Left cardiac atrium (tissue), 4 donors: ENCODE measurements at regions not wholly inside any gene's neighbourhood (a gene's known extent, or its start where the extent isn't known, plus 50 kb on each side); places are given as distances from the start of the nearest gene placed in this dataset.
"Not testable (repeated sequence)": the region's sequence is repeated elsewhere in the genome, so short reads cannot be mapped to it uniquely, and the experiment has no call there.

Experiments used
- ATAC-seq, 2 donors: fragments of 200-7000 bp; cut with Tn5 transposase; one replicate each; pipeline ENCODE4 v1.9.1; 2020; ENCODE audit warnings: mild to moderate bottlenecking in 2 of 2, moderate library complexity in 2 of 2
- DNase-seq: peaks from one replicate; pipeline ENCODE4 v3.0.0-alpha.2; 2020
- intact Hi-C, 2 donors: fragments of 100-400 bp; cut with DNase I; formaldehyde crosslinking; loops; one replicate each; pipeline versions ENCODE4 v1.14.1 to v1.15.1; 2022 to 2023
- donor health status: DM: no; HTN: yes; CAD: no.
- donor health status: DM: no; HTN: yes; CAD: no; lungs with severe emphysema.
- donor health status: DM: yes; HTN: yes; CAD: no.
- donor health status: Dilated cardiomyopathy.

GRCh38 chr2:879540-879939 is 71.1 kb upstream of the SNTG2 start:
- DNase-seq: no peak
- intact Hi-C loops: no loop called here

DNA sequence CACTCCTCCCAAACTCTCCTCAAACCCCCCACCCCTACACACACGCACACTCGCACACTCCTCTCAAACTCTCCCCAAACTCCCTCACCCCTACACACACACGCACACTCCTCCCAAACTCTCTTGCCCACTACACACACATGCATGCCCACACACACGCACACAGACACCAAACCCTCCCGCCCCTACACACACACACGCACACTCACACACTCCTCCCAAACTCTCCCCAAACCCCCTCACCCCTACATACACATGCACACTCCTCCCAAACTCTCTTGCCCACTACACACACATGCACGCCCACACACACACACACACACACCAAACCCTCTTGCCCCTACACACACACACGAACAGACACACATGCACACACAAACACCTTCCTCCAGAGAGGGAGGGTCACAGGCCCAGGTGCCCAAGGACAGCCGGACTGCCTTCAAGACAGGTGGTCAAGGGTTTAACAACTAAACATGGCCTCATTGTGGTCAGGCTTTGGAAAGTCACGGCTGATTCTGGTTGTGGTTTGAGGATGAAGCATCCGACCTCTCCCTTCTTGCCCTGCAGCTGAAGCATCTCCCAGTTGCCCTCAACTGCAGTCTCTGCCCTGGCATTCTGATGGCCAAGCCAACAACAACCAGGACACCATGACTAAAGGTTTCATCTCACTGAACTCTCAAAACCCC is 72.3 kb upstream of the SNTG2 start:
- no peak for DNase-seq
- ATAC-seq: no peak
- intact Hi-C loops: no loop called here

More at GRCh38 chr2:879540-879939, 71.1 kb upstream of the SNTG2 start:
- no peak for ATAC-seq

DNA sequence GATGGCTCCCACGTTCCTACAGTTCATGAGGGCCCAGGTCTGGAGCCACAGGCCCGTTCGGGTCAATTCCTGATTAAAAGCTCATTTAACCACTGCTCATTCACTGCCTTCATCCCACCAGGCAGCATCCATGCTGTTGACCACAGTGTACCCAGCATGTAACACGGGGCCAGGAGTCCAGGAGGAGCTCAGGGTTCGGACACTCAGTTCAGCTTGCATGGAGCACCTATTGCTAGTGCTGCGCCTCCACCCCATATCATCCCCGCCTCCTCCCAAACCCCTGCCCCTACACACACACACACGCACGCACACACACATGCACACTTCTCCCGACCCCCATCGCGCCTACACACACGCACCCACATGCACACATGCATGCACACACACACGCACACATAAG is 72.9 kb upstream of the SNTG2 start:
- ATAC-seq (no peak), DNase-seq (no peak)
- intact Hi-C loops: no loop called here

DNA sequence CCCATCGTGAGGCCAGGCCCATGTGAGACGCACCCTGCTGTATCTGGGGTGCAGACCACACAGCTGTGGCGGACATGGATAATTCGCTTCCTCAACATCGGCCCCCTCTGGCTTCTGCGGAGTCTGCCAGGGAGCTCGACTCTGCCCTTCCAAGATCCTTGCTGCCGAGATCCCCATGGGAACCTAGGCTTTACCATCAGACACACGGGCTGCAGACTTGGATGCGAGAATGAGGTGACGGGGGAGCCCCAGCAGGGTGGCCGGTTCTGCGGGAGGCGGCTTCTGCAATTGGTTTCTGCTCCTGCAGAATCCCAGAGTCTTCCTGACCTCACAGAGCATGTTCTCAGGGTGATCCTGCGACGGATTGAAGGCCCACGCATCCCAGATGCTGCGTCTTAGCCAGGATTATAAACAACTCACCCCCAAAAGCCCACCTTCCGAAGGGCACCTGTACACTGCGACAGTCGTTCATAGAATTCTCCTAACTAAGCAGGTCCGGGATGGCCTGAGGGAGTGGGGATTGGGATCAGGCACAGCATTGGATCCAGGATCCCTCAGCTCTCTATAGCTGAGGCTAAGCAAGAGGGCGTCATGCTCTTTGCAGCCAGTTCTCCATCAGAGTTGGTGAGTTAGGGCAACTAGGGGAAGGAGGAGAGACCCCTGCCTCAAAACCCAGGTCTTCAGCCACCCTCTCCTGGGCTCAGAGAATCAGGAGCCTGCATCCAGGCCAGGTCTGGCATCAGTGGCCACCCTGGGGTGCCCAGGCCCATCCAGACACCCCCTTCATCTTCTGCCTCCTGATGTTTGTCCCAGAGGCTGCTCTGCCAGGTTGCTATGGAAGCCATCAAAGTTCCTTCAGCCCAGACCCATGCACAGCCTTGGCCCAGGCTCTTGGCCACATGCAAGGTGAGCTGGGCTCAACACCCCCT is 74.7 kb upstream of the SNTG2 start:
- intact Hi-C loops: no loop called here
- no peak for ATAC-seq
- no peak for DNase-seq

DNA sequence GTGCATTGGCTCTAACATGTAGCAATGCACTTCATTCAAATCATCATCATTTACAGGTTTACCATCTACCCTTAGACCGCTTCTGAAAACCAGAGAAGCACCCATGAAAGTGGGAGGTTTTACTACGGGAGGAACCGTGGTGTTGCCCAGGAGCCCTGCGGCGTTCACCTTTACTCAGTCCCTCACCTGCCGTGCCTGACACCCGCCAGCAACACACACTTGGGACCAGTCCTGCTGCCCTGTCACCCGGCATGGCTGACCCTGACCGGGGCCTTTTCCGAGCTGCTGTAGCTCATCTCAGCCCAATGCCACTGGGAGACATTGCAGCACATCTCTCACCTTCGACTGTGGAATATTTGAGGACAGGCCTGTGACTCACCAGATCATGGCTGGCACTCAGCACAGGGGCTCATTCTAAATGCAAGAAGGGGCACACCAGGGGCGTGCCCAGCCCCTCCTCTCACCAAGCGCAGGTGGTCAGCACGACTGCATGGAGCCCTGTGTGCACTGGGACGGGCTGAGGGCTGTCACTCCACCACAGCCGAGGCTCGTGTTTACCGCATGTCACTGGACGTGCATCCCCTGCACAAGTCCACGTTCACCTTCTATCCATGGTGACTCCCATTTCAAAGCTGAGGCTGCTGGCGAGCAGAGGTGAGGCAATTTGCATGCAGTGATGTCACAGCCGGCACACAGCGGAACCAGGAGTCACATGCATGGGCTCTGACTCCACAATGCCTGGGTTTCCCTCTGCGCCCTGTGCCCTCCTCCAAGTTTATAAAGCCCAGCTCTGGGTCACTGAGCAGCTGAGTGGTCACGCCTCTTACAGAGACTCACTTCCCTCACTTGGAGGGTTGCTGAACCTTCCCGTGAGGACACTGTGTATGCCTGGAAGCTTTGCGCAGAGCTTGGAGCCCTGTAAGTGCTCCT is 76.7 kb upstream of the SNTG2 start:
- ATAC-seq: no peak
- intact Hi-C loops: no loop called here
- DNase-seq: no peak

DNA sequence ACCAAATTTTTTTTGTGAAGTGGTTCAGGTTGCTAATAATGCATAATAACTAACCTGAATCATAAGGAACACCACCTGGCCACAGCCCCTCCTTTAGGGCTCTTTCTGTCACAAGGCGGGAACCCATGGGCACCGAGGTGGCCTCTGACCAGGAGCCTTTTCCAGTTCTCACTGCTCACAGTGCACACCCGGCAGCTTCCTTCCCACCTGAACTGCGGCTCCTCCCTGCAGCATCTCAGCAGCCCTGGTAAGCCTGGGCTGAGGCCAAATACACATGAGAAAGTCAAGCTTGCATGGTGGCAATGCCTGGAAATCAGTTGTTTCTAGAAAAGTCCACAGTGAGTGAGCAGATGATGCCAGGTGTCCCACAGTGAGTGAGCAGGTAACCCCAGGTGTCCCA is 77.6 kb upstream of the SNTG2 start:
- no peak for ATAC-seq
- intact Hi-C loops: no loop called here

GRCh38 chr2:871926-872680 is 78.5 kb upstream of the SNTG2 start:
- intact Hi-C loops: no loop called here
- no peak for DNase-seq
- ATAC-seq: no peak

More for the DNA sequence above, 77.6 kb upstream of the SNTG2 start:
- no peak for DNase-seq

GRCh38 chr2:871175-871727 is 79.4 kb upstream of the SNTG2 start:
- ATAC-seq (no peak), DNase-seq (no peak)
- intact Hi-C loops: no loop called here

GRCh38 chr2:870426-870825 is 80.2 kb upstream of the SNTG2 start:
- ATAC-seq: no peak
- no peak for DNase-seq
- intact Hi-C loops: no loop called here

DNA sequence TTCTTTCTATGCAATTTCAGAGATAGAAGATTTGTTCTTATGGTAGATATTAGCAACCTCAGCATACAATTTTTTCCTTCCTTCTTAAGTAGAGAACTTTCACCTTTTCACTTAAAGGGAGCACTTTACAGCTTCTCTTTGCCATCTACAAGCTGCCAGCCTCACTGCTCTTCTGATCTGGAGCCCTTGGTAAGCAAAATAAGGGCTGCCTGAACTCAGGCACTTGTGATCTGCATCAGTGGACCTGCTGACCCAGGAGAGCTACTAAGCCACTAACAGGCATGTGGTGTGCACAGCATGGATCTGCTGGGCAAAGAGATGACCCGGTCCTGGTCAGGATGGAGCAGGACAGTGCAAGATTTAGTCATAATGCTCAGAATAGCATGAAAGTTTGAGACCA is 80.8 kb upstream of the SNTG2 start:
- no peak for DNase-seq
- intact Hi-C loops: no loop called here
- no peak for ATAC-seq

DNA sequence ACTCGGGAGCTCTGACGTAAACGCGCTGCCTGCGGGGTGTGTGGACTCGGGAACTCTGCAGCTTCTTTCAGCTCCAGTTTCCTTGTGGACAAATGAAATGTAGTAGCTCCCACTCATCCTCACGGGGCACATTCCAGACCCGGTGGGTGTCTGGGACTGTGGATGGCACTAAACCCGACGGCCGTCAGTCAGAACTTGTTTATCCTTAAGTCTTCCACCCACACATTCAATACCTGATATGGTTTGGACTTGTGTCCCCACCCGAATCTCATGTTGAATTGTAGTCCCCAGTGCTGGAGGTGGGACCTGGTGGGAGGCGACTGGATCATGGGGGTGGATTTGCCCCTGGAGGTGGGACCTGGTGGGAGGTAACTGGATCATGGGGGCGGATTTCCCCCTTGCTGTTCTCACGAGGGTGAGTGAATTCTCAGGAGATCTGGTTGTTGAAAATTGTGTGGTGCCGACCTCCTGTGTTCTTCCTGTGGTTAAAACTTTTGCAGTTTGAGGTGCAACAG is 81.2 kb upstream of the SNTG2 start:
- DNase-seq: no peak
- intact Hi-C loops: no loop called here
- no peak for ATAC-seq

GRCh38 chr2:868857-869256 is 81.8 kb upstream of the SNTG2 start:
- ATAC-seq, intact Hi-C loops, DNase-seq: not testable (repeated sequence)

GRCh38 chr2:867296-867695 is 83.4 kb upstream of the SNTG2 start:
- intact Hi-C loops: no loop called here
- DNase-seq: no peak
- ATAC-seq: no peak

GRCh38 chr2:866887-867286 is 83.8 kb upstream of the SNTG2 start:
- DNase-seq: no peak
- ATAC-seq: peak; percentile 59 to 70
- intact Hi-C loops: no loop called here

DNA sequence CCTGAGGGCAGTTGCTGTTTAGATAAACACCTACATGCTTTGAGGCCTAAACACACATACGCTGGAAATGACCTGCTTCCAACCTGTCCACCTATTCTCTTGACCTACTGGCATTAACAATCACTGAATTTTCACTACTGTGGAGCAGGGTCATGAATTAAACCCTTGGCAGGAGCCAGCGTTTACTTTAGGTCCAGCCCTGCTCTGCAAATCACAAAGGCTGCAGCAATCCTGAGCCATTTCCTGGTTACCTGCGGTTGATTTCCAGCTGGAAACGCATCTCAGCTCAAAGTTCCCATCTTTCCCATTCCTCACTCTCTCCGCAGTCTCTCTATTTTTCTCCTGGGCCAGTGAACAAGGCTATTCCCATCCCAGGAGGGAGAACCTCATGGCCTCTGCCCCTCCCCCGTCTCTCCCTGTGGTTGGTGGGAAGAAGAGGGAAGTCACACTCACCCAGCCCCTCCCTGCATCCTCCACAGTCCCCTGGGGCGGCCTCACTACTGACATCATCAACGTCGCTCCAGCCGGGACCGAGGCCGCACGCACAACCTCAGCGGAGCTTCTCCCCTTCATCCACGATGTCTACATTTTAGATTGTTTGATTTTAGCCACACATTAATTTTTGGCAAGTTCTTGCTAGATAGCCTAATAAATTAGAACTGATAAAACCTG is 84.5 kb upstream of the SNTG2 start:
- ATAC-seq (peak in 1 of 2 donors; percentile 33), DNase-seq (no peak)
- intact Hi-C loops: no loop called here

DNA sequence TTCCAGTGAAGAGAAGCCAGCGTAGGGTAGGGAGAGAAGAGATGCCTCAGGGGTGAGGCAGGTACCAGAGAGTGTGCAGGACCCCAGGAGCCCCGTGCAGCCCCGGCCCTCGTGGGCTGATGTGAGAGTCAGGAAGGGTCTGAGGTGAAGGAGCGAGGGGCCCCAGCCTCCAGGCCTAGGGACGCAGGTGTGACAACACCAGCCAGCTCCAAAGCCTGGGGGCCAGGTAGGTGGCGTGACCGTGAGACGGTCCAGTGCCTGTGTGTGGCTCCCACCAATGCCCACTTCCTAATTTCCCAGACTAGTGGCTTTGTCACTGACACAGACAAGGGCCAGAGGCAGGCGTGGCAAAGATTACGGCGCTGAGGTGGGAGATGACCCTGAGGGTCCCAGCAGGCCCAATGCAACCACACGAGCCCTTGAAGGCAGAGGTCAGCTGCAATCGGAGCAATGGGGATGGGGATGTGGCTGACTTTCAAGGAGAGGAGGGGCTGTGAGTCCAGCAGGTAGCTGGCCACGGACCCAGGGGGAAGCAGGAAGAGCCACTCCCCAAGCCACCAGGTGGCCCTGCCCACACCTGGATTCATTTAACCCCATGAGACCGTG is 86.0 kb upstream of the SNTG2 start:
- DNase-seq (no peak), ATAC-seq (no peak)
- intact Hi-C loops: no loop called here

GRCh38 chr2:863732-864450 is 86.8 kb upstream of the SNTG2 start:
- intact Hi-C loops: no loop called here
- DNase-seq (no peak), ATAC-seq (no peak)
